ENCODE measurements at regions not wholly inside any gene's neighbourhood (a gene's known extent, or its start where the extent isn't known, plus 50 kb on each side); places are given as distances from the start of the nearest gene placed in this dataset.

- no peak overlapping the region for H3K4me3 ChIP-seq
- TF ChIP-seq CTCF (IDR thresholded peaks at IDR 0.05; ENCODE audit: low read depth, low read length) = no peak
- no peaks in the 10 kb centered on the region for H3K9me3 ChIP-seq (ENCODE audit: low read depth)
- no peaks in the 10 kb centered on the region for H3K27me3 ChIP-seq
- peaks cover 14% of the 10 kb centered on the region for H3K4me1 ChIP-seq (ENCODE audit: low read depth)
- H3K36me3 ChIP-seq = no peaks in the 10 kb centered on the region
- peak in 1 of 2 donors; percentile 70 for DNase-seq (ENCODE audit: low read depth in 1 of 2, low spot score in 1 of 2)
- H3K27ac ChIP-seq = peak overlapping the region; percentile 91
These were observed 65.9 kb downstream of the DLL1 start for GRCh38 chr6:170224694-170225660.

GRCh38 chr6:170223718-170224693 lies 66.9 kb downstream of the DLL1 start:
- peaks cover 14% of the 10 kb centered on the region for H3K4me1 ChIP-seq (ENCODE audit: low read depth)
- H3K36me3 ChIP-seq = no peaks in the 10 kb centered on the region
- no peaks in the 10 kb centered on the region for H3K9me3 ChIP-seq (ENCODE audit: low read depth)
- no peak for TF ChIP-seq CTCF (IDR thresholded peaks at IDR 0.05; ENCODE audit: low read depth, low read length)
- no peaks in the 10 kb centered on the region for H3K27me3 ChIP-seq
- H3K4me3 ChIP-seq = no peak overlapping the region
- H3K27ac ChIP-seq = peak overlapping the region; percentile 91
- DNase-seq (ENCODE audit: low read depth in 1 of 2, low spot score in 1 of 2) = no peak

GRCh38 chr6:170222498-170223471 lies 68.1 kb downstream of the DLL1 start:
- Histone ChIP-seq H3K27ac (no peak overlapping the region), H3K4me1 (ENCODE audit: low read depth) (peaks cover 14% of the 10 kb centered on the region), H3K9me3 (ENCODE audit: low read depth) (no peaks in the 10 kb centered on the region), H3K4me3 (no peak overlapping the region), H3K36me3 (no peaks in the 10 kb centered on the region), H3K27me3 (no peaks in the 10 kb centered on the region)
- DNase-seq (ENCODE audit: low read depth in 1 of 2, low spot score in 1 of 2) = no peak
- no peak for TF ChIP-seq CTCF (IDR thresholded peaks at IDR 0.05; ENCODE audit: low read depth, low read length)

- no peak for TF ChIP-seq CTCF (IDR thresholded peaks at IDR 0.05; ENCODE audit: low read depth, low read length)
- no peak overlapping the region for H3K4me3 ChIP-seq
- no peaks in the 10 kb centered on the region for H3K9me3 ChIP-seq (ENCODE audit: low read depth)
- no peaks in the 10 kb centered on the region for H3K27me3 ChIP-seq
- no peak overlapping the region for H3K27ac ChIP-seq
- no peaks in the 10 kb centered on the region for H3K36me3 ChIP-seq
- H3K4me1 ChIP-seq (ENCODE audit: low read depth) = peaks cover 14% of the 10 kb centered on the region
- DNase-seq (ENCODE audit: low read depth in 1 of 2, low spot score in 1 of 2) = no peak
These were observed 69.0 kb downstream of the DLL1 start for GRCh38 chr6:170221753-170222400.
